Suprapubic skin (tissue), 4 donors: ENCODE measurements at regions not wholly inside any gene's neighbourhood (a gene's known extent, or its start where the extent isn't known, plus 50 kb on each side); places are given as distances from the start of the nearest gene placed in this dataset.

Source experiments
- DNase-seq, 2 donors: peaks; one replicate each; pipeline ENCODE4 v3.0.0-alpha.2; 2019; ENCODE audit warnings: low spot score in 2 of 2
- H3K27ac ChIP-seq: fragments of 200-600 bp; sonication (generic); one replicate; pipeline ENCODE4 v1.5.1; 2019
- H3K27me3 ChIP-seq: fragments of 200-600 bp; sonication (generic); one replicate; pipeline ENCODE4 v1.5.1; 2019
- H3K36me3 ChIP-seq: fragments of 200-600 bp; sonication (generic); one replicate; pipeline ENCODE4 v1.5.1; 2019
- H3K4me1 ChIP-seq: fragments of 200-600 bp; sonication (generic); one replicate; pipeline ENCODE4 v1.5.1; 2019
- H3K4me3 ChIP-seq: fragments of 200-600 bp; sonication (generic); one replicate; pipeline ENCODE4 v1.5.1; 2019; ENCODE audit warnings: mild to moderate bottlenecking
- H3K9me3 ChIP-seq: fragments of 200-600 bp; sonication (generic); one replicate; pipeline ENCODE4 v1.5.1; 2019
- CTCF ChIP-seq, 2 donors: fragments of 200-600 bp in 1 of 2; fragments of 450-650 bp in 1 of 2; sonication (generic) in 1 of 2; IDR thresholded peaks; one replicate each; pipeline ENCODE4 v1.5.1; 2016 to 2019; ENCODE audit warnings: antibody characterized with exemption in 2 of 2, mild to moderate bottlenecking in 1 of 2, moderate library complexity in 1 of 2
- EP300 ChIP-seq: sonication (generic); formaldehyde crosslinking; IDR thresholded peaks from one replicate; pipeline ENCODE4 v1.6.1; 2017; ENCODE audit warnings: antibody characterized with exemption
- POLR2A ChIP-seq, 2 donors: fragments of 450-650 bp; IDR thresholded peaks; one replicate each; pipeline ENCODE4 v1.6.1; 2017; ENCODE audit warnings: antibody characterized with exemption in 2 of 2, mild to moderate bottlenecking in 2 of 2, moderate library complexity in 2 of 2
- POLR2AphosphoS5 ChIP-seq, 3 donors: sonication (generic); formaldehyde crosslinking; IDR thresholded peaks; one replicate each; pipeline ENCODE4 v1.6.1; 2017; ENCODE audit warnings: antibody characterized with exemption in 3 of 3
- WGBS: methylation state at CpG from one replicate; pipeline ENCODE4 v1.1.5; 2018; 5-methylcytosine and 5-hydroxymethylcytosine counted together

- no peak for TF ChIP-seq POLR2A (IDR thresholded peaks at IDR 0.05)
- no peak for TF ChIP-seq EP300
- no peak for TF ChIP-seq POLR2AphosphoS5 (IDR thresholded peaks at IDR 0.05)
- TF ChIP-seq CTCF (IDR thresholded peaks at IDR 0.05), result no peak
- H3K27ac ChIP-seq, result no peak overlapping the region
Measured at GRCh38 chr16:64865069-64865696, 256.7 kb downstream of the CDH11 start.

GRCh38 chr16:64864232-64864809 lies 257.5 kb downstream of the CDH11 start:
- H3K27me3 ChIP-seq, result no peaks in the 10 kb centered on the region
- H3K9me3 ChIP-seq, result no peaks in the 10 kb centered on the region
- no peak overlapping the region for H3K4me3 ChIP-seq
- no peak for DNase-seq
- WGBS, result 19% methylated on average over 5 of the region's 5 CpGs
- no peaks in the 10 kb centered on the region for H3K4me1 ChIP-seq
- no peaks in the 10 kb centered on the region for H3K36me3 ChIP-seq
- H3K27ac ChIP-seq, result no peak overlapping the region
- TF ChIP-seq POLR2AphosphoS5 (IDR thresholded peaks at IDR 0.05) (no peak), CTCF (IDR thresholded peaks at IDR 0.05) (no peak), EP300 (no peak), POLR2A (IDR thresholded peaks at IDR 0.05) (no peak)

More at GRCh38 chr16:64865069-64865696, 256.7 kb downstream of the CDH11 start:
- 83% methylated on average over 2 of the region's 2 CpGs for WGBS
- Histone ChIP-seq H3K36me3 (no peaks in the 10 kb centered on the region), H3K27me3 (no peaks in the 10 kb centered on the region), H3K4me3 (no peak overlapping the region), H3K9me3 (no peaks in the 10 kb centered on the region), H3K4me1 (no peaks in the 10 kb centered on the region)
- DNase-seq, result no peak

- Histone ChIP-seq H3K27me3 (no peaks in the 10 kb centered on the region), H3K36me3 (no peaks in the 10 kb centered on the region), H3K27ac (no peak overlapping the region), H3K9me3 (no peaks in the 10 kb centered on the region), H3K4me3 (no peak overlapping the region), H3K4me1 (no peaks in the 10 kb centered on the region)
- no peak for TF ChIP-seq CTCF (IDR thresholded peaks at IDR 0.05)
- no peak for TF ChIP-seq POLR2A (IDR thresholded peaks at IDR 0.05)
- no peak for TF ChIP-seq EP300
- TF ChIP-seq POLR2AphosphoS5 (IDR thresholded peaks at IDR 0.05), result no peak
- DNase-seq, result no peak
- 74% methylated on average over 1 of the region's 1 CpG for WGBS
Measured at GRCh38 chr16:64858076-64858475, 263.8 kb downstream of the CDH11 start.

- Histone ChIP-seq H3K36me3 (no peaks in the 10 kb centered on the region), H3K9me3 (no peaks in the 10 kb centered on the region), H3K4me1 (no peaks in the 10 kb centered on the region), H3K27ac (no peak overlapping the region), H3K4me3 (no peak overlapping the region), H3K27me3 (no peaks in the 10 kb centered on the region)
- no peak for DNase-seq
- WGBS, result 86% methylated on average over 2 of the region's 2 CpGs
- TF ChIP-seq CTCF (IDR thresholded peaks at IDR 0.05), result no peak
- no peak for TF ChIP-seq POLR2AphosphoS5 (IDR thresholded peaks at IDR 0.05)
- TF ChIP-seq EP300, result no peak
- TF ChIP-seq POLR2A (IDR thresholded peaks at IDR 0.05), result no peak
Measured at GRCh38 chr16:64857411-64857810, 264.5 kb downstream of the CDH11 start.

- no peak overlapping the region for H3K4me3 ChIP-seq
- DNase-seq, result no peak
- TF ChIP-seq POLR2A (IDR thresholded peaks at IDR 0.05), result no peak
- no peak for TF ChIP-seq EP300
- no peak for TF ChIP-seq POLR2AphosphoS5 (IDR thresholded peaks at IDR 0.05)
- no peak for TF ChIP-seq CTCF (IDR thresholded peaks at IDR 0.05)
- no peaks in the 10 kb centered on the region for H3K9me3 ChIP-seq
- no peaks in the 10 kb centered on the region for H3K4me1 ChIP-seq
- no peaks in the 10 kb centered on the region for H3K27me3 ChIP-seq
- WGBS, result 90% methylated on average over 2 of the region's 2 CpGs
- H3K27ac ChIP-seq, result no peak overlapping the region
- H3K36me3 ChIP-seq, result no peaks in the 10 kb centered on the region
Measured at GRCh38 chr16:64853551-64853950, 268.3 kb downstream of the CDH11 start.
